Bronchial epithelial cell (primary cell): ENCODE measurements at regions not wholly inside any gene's neighbourhood (a gene's known extent, or its start where the extent isn't known, plus 50 kb on each side); places are given as distances from the start of the nearest gene placed in this dataset.

ENCODE experiments used
- DNase-seq: peaks from one replicate; pipeline ENCODE4 v3.0.0-alpha.2; 2010; ENCODE audit warnings: low read depth
- FAIRE-seq: peaks from 2 replicates; lab custom pipeline; 2011; peaks lifted over from hg19 to GRCh38; lab: Jason Lieb, UNC
- H3K27me3 ChIP-seq: 2 replicates; pipeline ENCODE4 v1.5.1; 2011; ENCODE audit warnings: low read length; ENCODE audit not compliant: control insufficient read depth, insufficient read depth
- H3K36me3 ChIP-seq: 2 replicates; pipeline ENCODE4 v1.5.1; 2011; ENCODE audit warnings: low read length; ENCODE audit not compliant: control insufficient read depth, insufficient read depth
- H3K4me3 ChIP-seq: 2 replicates; pipeline ENCODE4 v1.5.1; 2011; ENCODE audit warnings: mild to moderate bottlenecking, low read depth, low read length, control low read depth
- TF ChIP-seq, protein P1 (sequence below): IDR thresholded peaks from 2 replicates; pipeline ENCODE4 v1.5.1; 2011; ENCODE audit warnings: mild to moderate bottlenecking, moderate library complexity, low read length, control low read depth, inconsistent platforms; ENCODE audit not compliant: insufficient read depth, severe bottlenecking

DNA sequence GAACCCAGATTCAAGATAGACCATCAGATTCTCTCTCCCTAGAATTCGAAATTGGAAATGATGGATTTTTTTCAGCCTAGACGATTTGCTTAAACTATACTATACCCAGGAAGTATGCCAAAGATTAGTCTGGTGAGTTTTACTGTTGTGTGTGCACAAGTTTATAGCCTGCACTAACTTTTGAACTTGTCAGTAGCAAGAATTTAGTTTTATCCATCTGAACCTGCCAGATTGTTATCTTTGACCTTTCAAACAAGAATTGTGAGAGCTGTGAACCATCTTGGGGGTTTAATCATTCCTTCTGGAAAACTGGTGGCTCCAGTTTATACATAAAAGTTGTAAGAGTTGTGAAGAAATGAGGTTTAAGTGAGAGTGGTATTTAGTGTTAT lies 243.5 kb upstream of the DAAM1 start:
- FAIRE-seq (no peak), DNase-seq (no peak)
- peaks cover 6% of the 10 kb centered on the region for H3K27me3 ChIP-seq
- H3K36me3 ChIP-seq: no peaks in the 10 kb centered on the region
- H3K4me3 ChIP-seq: no peak overlapping the region
- TF ChIP-seq, protein P1, sequence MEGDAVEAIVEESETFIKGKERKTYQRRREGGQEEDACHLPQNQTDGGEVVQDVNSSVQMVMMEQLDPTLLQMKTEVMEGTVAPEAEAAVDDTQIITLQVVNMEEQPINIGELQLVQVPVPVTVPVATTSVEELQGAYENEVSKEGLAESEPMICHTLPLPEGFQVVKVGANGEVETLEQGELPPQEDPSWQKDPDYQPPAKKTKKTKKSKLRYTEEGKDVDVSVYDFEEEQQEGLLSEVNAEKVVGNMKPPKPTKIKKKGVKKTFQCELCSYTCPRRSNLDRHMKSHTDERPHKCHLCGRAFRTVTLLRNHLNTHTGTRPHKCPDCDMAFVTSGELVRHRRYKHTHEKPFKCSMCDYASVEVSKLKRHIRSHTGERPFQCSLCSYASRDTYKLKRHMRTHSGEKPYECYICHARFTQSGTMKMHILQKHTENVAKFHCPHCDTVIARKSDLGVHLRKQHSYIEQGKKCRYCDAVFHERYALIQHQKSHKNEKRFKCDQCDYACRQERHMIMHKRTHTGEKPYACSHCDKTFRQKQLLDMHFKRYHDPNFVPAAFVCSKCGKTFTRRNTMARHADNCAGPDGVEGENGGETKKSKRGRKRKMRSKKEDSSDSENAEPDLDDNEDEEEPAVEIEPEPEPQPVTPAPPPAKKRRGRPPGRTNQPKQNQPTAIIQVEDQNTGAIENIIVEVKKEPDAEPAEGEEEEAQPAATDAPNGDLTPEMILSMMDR: no peak

DNA sequence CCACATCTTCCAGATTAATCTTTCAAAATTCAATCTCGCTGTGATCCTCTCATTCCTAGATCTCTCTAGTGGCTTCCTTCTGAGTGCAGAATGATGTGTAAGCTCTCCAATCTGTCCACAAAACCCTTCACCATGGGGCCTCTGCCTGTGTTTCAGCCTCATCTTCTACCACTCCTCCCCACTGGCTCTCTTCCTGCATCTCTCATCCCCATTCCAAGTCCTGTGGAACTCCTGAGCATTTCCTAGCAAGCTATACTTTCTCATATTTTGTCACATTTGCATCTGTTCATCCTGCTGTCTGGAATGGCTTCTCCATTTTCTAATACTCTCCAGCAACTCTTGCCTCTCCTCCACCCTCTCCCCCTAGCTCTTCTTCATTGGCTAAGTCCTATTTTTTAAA lies 242.0 kb upstream of the DAAM1 start:
- TF ChIP-seq, protein P1: no peak
- DNase-seq: no peak
- no peak overlapping the region for H3K4me3 ChIP-seq
- FAIRE-seq: no peak
- H3K27me3 ChIP-seq: peaks cover 6% of the 10 kb centered on the region
- no peaks in the 10 kb centered on the region for H3K36me3 ChIP-seq

DNA sequence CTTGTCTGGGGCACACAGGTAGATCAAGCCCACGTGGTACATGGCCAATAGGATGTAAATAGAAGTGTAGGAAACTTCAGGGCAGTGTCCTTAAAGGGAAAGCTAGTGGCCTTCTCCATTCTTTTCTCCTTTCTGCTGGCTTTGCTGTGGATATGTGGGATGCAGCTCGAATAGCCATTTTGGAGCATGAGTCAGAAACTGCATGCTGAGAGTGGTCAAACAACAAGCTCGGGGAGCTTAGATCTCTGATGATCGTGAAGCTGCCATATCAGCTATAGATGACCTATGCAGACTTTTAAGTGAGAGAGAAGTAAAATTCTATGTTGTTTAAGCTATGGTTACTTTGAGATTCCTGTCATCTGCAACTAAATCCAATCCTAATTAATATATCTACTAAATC lies 241.3 kb upstream of the DAAM1 start:
- Histone ChIP-seq H3K36me3 (no peaks in the 10 kb centered on the region), H3K4me3 (no peak overlapping the region), H3K27me3 (peaks cover 6% of the 10 kb centered on the region)
- no peak for FAIRE-seq
- TF ChIP-seq, protein P1: no peak
- no peak for DNase-seq

DNA sequence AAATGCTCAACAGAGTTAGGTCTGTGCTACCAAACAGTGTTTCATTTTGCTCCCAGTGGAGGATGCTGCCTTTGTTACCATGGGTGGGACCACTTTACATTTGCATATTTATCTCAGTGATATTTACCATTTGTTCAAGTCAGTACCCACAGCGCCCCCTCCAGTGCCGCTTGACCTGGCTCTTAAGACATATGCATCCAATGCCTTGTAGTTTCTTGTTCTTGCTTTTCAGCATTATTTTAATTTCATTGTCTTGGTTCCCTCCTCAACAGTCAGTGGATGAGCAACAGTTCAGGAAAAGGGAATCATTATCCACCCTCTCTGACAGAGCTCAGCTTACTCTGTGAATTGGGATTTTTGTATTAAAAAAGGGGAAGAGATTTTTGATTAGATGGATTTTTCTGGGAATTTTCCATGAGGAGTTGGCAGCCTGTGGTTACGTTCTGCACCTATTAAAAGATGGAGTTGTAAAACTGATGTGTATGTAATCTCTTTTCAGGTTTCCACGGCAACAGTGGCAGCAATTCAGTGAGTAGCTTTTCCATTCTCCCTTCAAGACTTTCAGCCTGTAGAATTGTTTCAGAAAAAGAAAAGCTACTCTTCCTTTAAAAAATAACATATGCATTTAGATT lies 240.5 kb upstream of the DAAM1 start:
- TF ChIP-seq, protein P1: no peak
- no peak for FAIRE-seq
- H3K4me3 ChIP-seq: no peak overlapping the region
- no peak for DNase-seq
- H3K36me3 ChIP-seq: no peaks in the 10 kb centered on the region
- peaks cover 6% of the 10 kb centered on the region for H3K27me3 ChIP-seq

DNA sequence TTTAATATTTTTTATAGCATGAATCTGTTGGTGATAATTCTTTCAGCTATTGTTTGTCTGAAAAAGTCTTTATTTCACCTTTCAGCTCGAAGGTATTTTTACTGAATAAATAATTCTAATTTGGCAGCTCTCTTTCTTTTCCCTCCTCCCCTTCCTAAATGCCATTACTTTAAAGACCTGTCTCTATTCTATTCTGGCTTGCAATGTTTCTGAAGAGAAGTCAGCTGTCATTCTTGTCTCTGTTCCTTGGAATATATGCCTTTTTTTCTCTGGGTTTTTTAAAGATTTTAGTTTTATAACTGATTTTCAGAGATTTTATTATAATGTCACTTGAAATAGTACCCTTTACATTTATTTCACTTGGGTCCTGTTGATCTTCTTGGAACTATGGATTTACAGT lies 237.9 kb upstream of the DAAM1 start:
- Histone ChIP-seq H3K4me3 (no peak overlapping the region), H3K27me3 (peaks cover 3% of the 10 kb centered on the region), H3K36me3 (no peaks in the 10 kb centered on the region)
- FAIRE-seq (no peak), DNase-seq (no peak)
- TF ChIP-seq, protein P1: no peak

DNA sequence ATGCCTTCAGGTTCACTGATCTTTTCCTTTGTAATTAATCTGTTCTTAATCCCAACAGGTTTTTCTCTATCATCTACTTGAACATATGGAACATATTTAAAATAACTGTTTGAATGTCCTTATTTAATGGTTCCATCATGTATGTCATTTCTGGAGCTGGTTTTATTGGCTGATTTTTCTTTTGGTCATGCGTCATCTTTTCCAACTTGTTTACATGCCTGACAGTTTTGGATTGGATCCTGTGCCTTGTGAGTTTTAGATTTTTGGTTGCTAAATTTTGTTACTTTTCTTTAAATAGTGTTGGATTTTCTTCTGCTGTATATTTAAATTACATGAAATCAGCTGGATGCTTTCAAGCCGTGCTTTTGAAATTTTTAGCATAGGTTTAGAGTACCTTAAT lies 237.3 kb upstream of the DAAM1 start:
- TF ChIP-seq, protein P1: no peak
- no peak overlapping the region for H3K4me3 ChIP-seq
- DNase-seq (no peak), FAIRE-seq (no peak)
- H3K27me3 ChIP-seq: peaks cover 3% of the 10 kb centered on the region
- no peaks in the 10 kb centered on the region for H3K36me3 ChIP-seq
